ENCODE measurements at regions not wholly inside any gene's neighbourhood (a gene's known extent, or its start where the extent isn't known, plus 50 kb on each side); places are given as distances from the start of the nearest gene placed in this dataset.

GRCh38 chr6:81630719-81631118 is 121.8 kb downstream of the TENT5A start:
- TF ChIP-seq POLR2A (IDR thresholded peaks at IDR 0.05): no peak
- no peak for TF ChIP-seq CTCF (IDR thresholded peaks at IDR 0.05)
- no peak for TF ChIP-seq POLR2AphosphoS5 (IDR thresholded peaks at IDR 0.05; ENCODE audit: insufficient read depth in 1 of 2, low read depth in 1 of 2)
